ENCODE measurements at regions not wholly inside any gene's neighbourhood (a gene's known extent, or its start where the extent isn't known, plus 50 kb on each side); places are given as distances from the start of the nearest gene placed in this dataset.

DNA sequence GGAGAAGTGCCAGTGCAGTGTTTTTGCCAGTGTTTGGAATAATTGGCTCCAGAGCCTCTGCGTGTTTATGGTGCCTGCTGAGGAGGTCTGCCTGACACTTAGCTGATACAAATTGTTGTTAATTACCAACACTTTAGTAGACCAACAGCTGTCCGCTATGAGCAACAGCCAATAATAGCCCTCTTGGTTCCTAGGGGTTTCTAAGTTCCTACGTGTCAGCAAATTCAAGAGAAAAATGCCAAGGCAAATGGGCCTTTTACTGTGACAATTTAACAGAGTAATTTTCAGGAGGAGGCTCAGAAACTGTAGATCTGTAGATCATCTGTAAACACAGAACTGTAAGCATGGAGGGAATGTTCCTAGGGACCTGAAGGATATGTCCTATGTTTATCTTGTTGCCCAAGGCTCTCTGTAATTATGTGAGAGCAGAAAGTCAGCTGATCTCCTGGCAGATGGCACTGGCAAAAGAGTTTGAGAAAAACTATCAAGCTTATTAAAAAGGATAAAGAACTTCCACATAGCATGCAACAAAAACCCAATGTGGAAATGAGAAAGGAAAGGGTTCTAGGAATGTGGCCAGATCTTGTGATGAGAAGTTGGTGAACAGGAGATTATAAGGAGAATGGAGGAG lies 157.7 kb downstream of the GJA1 start:
- TF ChIP-seq NFIC (IDR thresholded peaks at IDR 0.05; ENCODE audit: low read depth, low read length) (no peak), ZNF24 (IDR thresholded peaks at IDR 0.05) (no peak), CREM (IDR thresholded peaks at IDR 0.05; ENCODE audit: low read depth) (no peak), EZH2 (IDR thresholded peaks at IDR 0.05; ENCODE audit: borderline replicate concordance, control insufficient read depth, low read depth, low read length) (no peak), EED (IDR thresholded peaks at IDR 0.05; ENCODE audit: low read depth) (no peak), YY1 (IDR thresholded peaks at IDR 0.05; ENCODE audit: low read depth, low read length) (no peak), YBX1 (IDR thresholded peaks at IDR 0.05) (no peak)
- TF ChIP-seq, protein P1, sequence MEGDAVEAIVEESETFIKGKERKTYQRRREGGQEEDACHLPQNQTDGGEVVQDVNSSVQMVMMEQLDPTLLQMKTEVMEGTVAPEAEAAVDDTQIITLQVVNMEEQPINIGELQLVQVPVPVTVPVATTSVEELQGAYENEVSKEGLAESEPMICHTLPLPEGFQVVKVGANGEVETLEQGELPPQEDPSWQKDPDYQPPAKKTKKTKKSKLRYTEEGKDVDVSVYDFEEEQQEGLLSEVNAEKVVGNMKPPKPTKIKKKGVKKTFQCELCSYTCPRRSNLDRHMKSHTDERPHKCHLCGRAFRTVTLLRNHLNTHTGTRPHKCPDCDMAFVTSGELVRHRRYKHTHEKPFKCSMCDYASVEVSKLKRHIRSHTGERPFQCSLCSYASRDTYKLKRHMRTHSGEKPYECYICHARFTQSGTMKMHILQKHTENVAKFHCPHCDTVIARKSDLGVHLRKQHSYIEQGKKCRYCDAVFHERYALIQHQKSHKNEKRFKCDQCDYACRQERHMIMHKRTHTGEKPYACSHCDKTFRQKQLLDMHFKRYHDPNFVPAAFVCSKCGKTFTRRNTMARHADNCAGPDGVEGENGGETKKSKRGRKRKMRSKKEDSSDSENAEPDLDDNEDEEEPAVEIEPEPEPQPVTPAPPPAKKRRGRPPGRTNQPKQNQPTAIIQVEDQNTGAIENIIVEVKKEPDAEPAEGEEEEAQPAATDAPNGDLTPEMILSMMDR (IDR thresholded peaks at IDR 0.05 in 2 of 3, conservative IDR thresholded peaks at IDR 0.05 in 1 of 3; ENCODE audit: control insufficient read depth in 2 of 3, extremely low read depth in 1 of 3, insufficient read depth in 1 of 3, low read depth in 3 of 3, low read length in 3 of 3), result no peak
- TF ChIP-seq, protein P2, sequence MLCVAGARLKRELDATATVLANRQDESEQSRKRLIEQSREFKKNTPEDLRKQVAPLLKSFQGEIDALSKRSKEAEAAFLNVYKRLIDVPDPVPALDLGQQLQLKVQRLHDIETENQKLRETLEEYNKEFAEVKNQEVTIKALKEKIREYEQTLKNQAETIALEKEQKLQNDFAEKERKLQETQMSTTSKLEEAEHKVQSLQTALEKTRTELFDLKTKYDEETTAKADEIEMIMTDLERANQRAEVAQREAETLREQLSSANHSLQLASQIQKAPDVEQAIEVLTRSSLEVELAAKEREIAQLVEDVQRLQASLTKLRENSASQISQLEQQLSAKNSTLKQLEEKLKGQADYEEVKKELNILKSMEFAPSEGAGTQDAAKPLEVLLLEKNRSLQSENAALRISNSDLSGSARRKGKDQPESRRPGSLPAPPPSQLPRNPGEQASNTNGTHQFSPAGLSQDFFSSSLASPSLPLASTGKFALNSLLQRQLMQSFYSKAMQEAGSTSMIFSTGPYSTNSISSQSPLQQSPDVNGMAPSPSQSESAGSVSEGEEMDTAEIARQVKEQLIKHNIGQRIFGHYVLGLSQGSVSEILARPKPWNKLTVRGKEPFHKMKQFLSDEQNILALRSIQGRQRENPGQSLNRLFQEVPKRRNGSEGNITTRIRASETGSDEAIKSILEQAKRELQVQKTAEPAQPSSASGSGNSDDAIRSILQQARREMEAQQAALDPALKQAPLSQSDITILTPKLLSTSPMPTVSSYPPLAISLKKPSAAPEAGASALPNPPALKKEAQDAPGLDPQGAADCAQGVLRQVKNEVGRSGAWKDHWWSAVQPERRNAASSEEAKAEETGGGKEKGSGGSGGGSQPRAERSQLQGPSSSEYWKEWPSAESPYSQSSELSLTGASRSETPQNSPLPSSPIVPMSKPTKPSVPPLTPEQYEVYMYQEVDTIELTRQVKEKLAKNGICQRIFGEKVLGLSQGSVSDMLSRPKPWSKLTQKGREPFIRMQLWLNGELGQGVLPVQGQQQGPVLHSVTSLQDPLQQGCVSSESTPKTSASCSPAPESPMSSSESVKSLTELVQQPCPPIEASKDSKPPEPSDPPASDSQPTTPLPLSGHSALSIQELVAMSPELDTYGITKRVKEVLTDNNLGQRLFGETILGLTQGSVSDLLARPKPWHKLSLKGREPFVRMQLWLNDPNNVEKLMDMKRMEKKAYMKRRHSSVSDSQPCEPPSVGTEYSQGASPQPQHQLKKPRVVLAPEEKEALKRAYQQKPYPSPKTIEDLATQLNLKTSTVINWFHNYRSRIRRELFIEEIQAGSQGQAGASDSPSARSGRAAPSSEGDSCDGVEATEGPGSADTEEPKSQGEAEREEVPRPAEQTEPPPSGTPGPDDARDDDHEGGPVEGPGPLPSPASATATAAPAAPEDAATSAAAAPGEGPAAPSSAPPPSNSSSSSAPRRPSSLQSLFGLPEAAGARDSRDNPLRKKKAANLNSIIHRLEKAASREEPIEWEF (IDR thresholded peaks at IDR 0.05; ENCODE audit: insufficient replicate concordance, low read depth, low read length), result no peak
- TF ChIP-seq, protein P3, sequence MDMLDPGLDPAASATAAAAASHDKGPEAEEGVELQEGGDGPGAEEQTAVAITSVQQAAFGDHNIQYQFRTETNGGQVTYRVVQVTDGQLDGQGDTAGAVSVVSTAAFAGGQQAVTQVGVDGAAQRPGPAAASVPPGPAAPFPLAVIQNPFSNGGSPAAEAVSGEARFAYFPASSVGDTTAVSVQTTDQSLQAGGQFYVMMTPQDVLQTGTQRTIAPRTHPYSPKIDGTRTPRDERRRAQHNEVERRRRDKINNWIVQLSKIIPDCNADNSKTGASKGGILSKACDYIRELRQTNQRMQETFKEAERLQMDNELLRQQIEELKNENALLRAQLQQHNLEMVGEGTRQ (IDR thresholded peaks at IDR 0.05; ENCODE audit: borderline replicate concordance, low read depth, low read length), result no peak

Data from GM12878 (cell line).